HCT116 (cell line): ENCODE measurements at regions not wholly inside any gene's neighbourhood (a gene's known extent, or its start where the extent isn't known, plus 50 kb on each side); places are given as distances from the start of the nearest gene placed in this dataset.

Source experiments
- ATAC-seq: fragments of 200-7000 bp; cut with Tn5 transposase; 2 replicates; pipeline ENCODE4 v1.9.1; 2020; ENCODE audit warnings: mild to moderate bottlenecking, moderate library complexity
- BruUV-seq: library from RNA; stranded (reverse); fragments of 400-500 nt; replicated peaks from 2 replicates; lab custom pipeline; 2021; lab: Mats Ljungman, UMichigan
- CTCF ChIA-PET: fragments of 300-600 bp; sonication (Branson Sonifier 250); formaldehyde crosslinking; loops from one replicate; lab custom pipeline; 2021; ENCODE audit warnings: antibody characterized with exemption; lab: Charles Lee
- POLR2A ChIA-PET: fragments of 300-600, 350-600 bp; sonication (Branson Sonifier 250); formaldehyde crosslinking; loops from one replicate; lab custom pipeline; 2021; ENCODE audit warnings: antibody characterized with exemption; lab: Charles Lee
- RAD21 ChIA-PET, 2 experiments: fragments of 300-600 bp; sonication (Branson Sonifier 250); formaldehyde crosslinking; loops; one replicate each; lab custom pipeline; 2023; ENCODE audit warnings: low total read pairs in 2 of 2; ENCODE audit not compliant: uncharacterized antibody in 2 of 2, unreplicated experiment in 2 of 2, low non-redundant PET in 1 of 2; lab: Charles Lee
- DNase-seq: peaks from one replicate; pipeline ENCODE4 v3.0.0-alpha.2; 2010; ENCODE audit warnings: low read depth, low spot score
- H2AFZ ChIP-seq: fragments of 200-600 bp; shearing (Covaris generic), sonication (generic); 2 replicates; pipeline ENCODE4 v1.6.1; 2017; ENCODE audit warnings: low read depth, mixed run types, mixed read lengths, antibody characterized with exemption, low read length; ENCODE audit not compliant: poor library complexity, severe bottlenecking
- H3K27ac ChIP-seq: 2 replicates; pipeline ENCODE4 v1.5.1; 2012; ENCODE audit warnings: low read depth, low read length
- H3K27me3 ChIP-seq: fragments of 200-600 bp; sonication (generic); 2 replicates; pipeline ENCODE4 v1.6.1; 2016; ENCODE audit warnings: mixed run types, low read length, mixed read lengths; ENCODE audit not compliant: insufficient read depth
- H3K36me3 ChIP-seq, 2 experiments: fragments of 200-500 bp in 1 of 2; fragments of 200-600 bp in 1 of 2; sonication (Bioruptor generic) in 1 of 2; sonication (generic) in 1 of 2; 2 replicates each; pipeline versions ENCODE4 v1.5.1 to v1.6.1; 2014 to 2016; ENCODE audit warnings: low read length in 2 of 2, inconsistent platforms in 1 of 2, mixed read lengths in 1 of 2, mixed run types in 1 of 2; ENCODE audit not compliant: insufficient read depth in 2 of 2, control insufficient read depth in 1 of 2
- H3K4me1 ChIP-seq, 2 experiments: fragments of 200-600 bp in 1 of 2; sonication (generic) in 1 of 2; 2 replicates each; pipeline versions ENCODE4 v1.5.1 to v1.6.1; 2012 to 2017; ENCODE audit warnings: low read length in 2 of 2, inconsistent platforms in 1 of 2, mild to moderate bottlenecking in 1 of 2, mixed read lengths in 1 of 2, mixed run types in 1 of 2, moderate library complexity in 1 of 2; ENCODE audit not compliant: insufficient read depth in 2 of 2, control insufficient read depth in 1 of 2
- H3K4me2 ChIP-seq: fragments of 200-600 bp; sonication (generic); 2 replicates; pipeline ENCODE4 v1.6.1; 2017; ENCODE audit warnings: mixed run types, low read length, mixed read lengths
- H3K4me3 ChIP-seq, 2 experiments: fragments of 200-600 bp in 1 of 2; sonication (generic) in 1 of 2; replicated peaks in 1 of 2; 2 replicates each; pipeline ENCODE4 v1.5.1; 2011 to 2016; ENCODE audit warnings: low read length in 2 of 2, control low read depth in 1 of 2, low read depth in 1 of 2, mild to moderate bottlenecking in 1 of 2, mixed read lengths in 1 of 2, mixed run types in 1 of 2
- H3K79me2 ChIP-seq: fragments of 200-600 bp; sonication (generic); 2 replicates; pipeline ENCODE4 v1.6.1; 2017; ENCODE audit warnings: mild to moderate bottlenecking, mixed run types, low read length, moderate library complexity, mixed read lengths; ENCODE audit not compliant: insufficient read depth
- H3K9ac ChIP-seq: fragments of 200-600 bp; sonication (generic); 2 replicates; pipeline ENCODE4 v1.6.1; 2016; ENCODE audit warnings: low read length, mixed read lengths
- H3K9me2 ChIP-seq: fragments of 200-600 bp; sonication (generic), shearing (Covaris generic); 2 replicates; pipeline ENCODE4 v1.6.1; 2017; ENCODE audit warnings: mixed run types, mild to moderate bottlenecking, moderate library complexity; ENCODE audit not compliant: insufficient read depth
- H3K9me3 ChIP-seq, 2 experiments: fragments of 200-500 bp in 1 of 2; fragments of 200-600 bp in 1 of 2; sonication (Bioruptor generic) in 1 of 2; sonication (generic) in 1 of 2; 2 replicates each; pipeline ENCODE4 v1.6.1; 2014 to 2017; ENCODE audit warnings: low read length in 2 of 2, mixed read lengths in 2 of 2, inconsistent platforms in 1 of 2, low read depth in 1 of 2, mild to moderate bottlenecking in 1 of 2, mixed run types in 1 of 2, moderate library complexity in 1 of 2; ENCODE audit not compliant: control insufficient read depth in 1 of 2, insufficient read depth in 1 of 2
- H4K20me1 ChIP-seq: fragments of 200-600 bp; sonication (generic), shearing (Covaris generic); 2 replicates; pipeline ENCODE4 v1.6.1; 2017; ENCODE audit warnings: mixed run types, mild to moderate bottlenecking, moderate library complexity; ENCODE audit not compliant: insufficient read depth
- CEBPB ChIP-seq: IDR thresholded peaks from 2 replicates; pipeline ENCODE4 v1.6.1; 2012; ENCODE audit warnings: low read depth
- EGR1 ChIP-seq: IDR thresholded peaks from 2 replicates; pipeline ENCODE4 v1.6.1; 2012; ENCODE audit warnings: low read depth
- EZH2 ChIP-seq: fragments of 200-600 bp; sonication (generic); IDR thresholded peaks from 2 replicates; pipeline ENCODE4 v1.6.1; 2017; ENCODE audit warnings: antibody characterized with exemption, mixed run types
- JUND ChIP-seq: IDR thresholded peaks from 2 replicates; pipeline ENCODE4 v1.6.1; 2012
- POLR2A ChIP-seq: IDR thresholded peaks from 2 replicates; pipeline ENCODE4 v1.7.0; 2011; ENCODE audit warnings: borderline replicate concordance; ENCODE audit not compliant: insufficient read depth, insufficient read length; ENCODE audit errors: extremely low read depth
- POLR2AphosphoS5 ChIP-seq: IDR thresholded peaks from 2 replicates; pipeline ENCODE4 v1.6.1; 2011; ENCODE audit warnings: mild to moderate bottlenecking, low read depth, low read length, moderate library complexity
- RAD21 ChIP-seq: IDR thresholded peaks from 2 replicates; pipeline ENCODE4 v1.6.1; 2012; ENCODE audit warnings: low read depth, mild to moderate bottlenecking
- SIN3A ChIP-seq: IDR thresholded peaks from 2 replicates; pipeline ENCODE4 v1.6.1; 2012; ENCODE audit warnings: low read depth
- YY1 ChIP-seq: IDR thresholded peaks from 2 replicates; pipeline ENCODE4 v1.6.1; 2011; ENCODE audit warnings: low read length, low read depth, moderate library complexity, mild to moderate bottlenecking; ENCODE audit not compliant: insufficient replicate concordance; ENCODE audit errors: extremely low read depth
- ZNF274 ChIP-seq: fragments of 200-500 bp; sonication (Bioruptor generic); IDR thresholded peaks from 2 replicates; pipeline ENCODE4 v1.6.1; 2014; ENCODE audit warnings: mild to moderate bottlenecking, low read depth, low read length, inconsistent platforms
- intact Hi-C: fragments of 100-400 bp; cut with micrococcal nuclease; formaldehyde crosslinking; loops from 2 replicates; pipeline ENCODE4 v1.10.0; 2022

DNA sequence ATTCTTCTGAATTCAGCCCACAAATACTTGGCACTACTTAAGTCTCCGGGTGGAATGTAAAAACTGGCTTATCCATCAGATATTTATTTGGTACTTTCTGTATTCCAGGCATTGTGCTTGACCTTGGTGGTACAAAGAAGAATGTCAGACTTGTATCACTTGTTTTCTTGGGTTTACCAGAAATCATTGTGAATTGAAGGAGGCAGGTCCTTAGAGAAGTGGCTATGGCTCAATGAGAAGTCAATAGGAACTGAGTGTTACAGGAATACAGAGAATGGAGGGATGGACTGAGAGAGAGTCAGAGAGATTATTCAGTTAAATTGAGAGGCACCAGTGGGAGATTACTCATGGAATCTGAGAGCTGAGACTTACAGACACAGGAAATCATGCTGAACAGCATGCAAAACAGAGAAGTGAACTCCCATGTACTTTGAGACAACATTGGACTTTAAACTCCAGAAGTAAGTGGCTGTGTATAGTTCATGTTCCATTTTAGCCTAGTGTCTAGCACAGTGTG, 704.1 kb downstream of the CDH11 start:
- Histone ChIP-seq H3K4me2 (no peak overlapping the region), H3K4me1 (no peaks in the 10 kb centered on the region), H3K9me3 (peaks cover 8 to 32% of the 10 kb centered on the region in 2 experiments; a peak in 2 of 4 replicates), H3K9me2 (no peaks in the 10 kb centered on the region), H2AFZ (no peak overlapping the region), H4K20me1 (no peaks in the 10 kb centered on the region), H3K4me3 (no peak overlapping the region), H3K27ac (no peak overlapping the region), H3K27me3 (no peaks in the 10 kb centered on the region), H3K79me2 (no peaks in the 10 kb centered on the region), H3K9ac (no peak overlapping the region), H3K36me3 (no peaks in the 10 kb centered on the region)
- no peak for ATAC-seq
- ChIA-PET POLR2A (no interaction called here), RAD21 (no interaction called here), CTCF (no interaction called here)
- intact Hi-C loops = no loop called here
- no peak for TF ChIP-seq CEBPB
- no peak for DNase-seq
- BruUV-seq = no TSS peak

GRCh38 chr16:64416216-64417005, 705.5 kb downstream of the CDH11 start:
- intact Hi-C loops = no loop called here
- ChIA-PET RAD21 (no interaction called here), POLR2A (no interaction called here), CTCF (no interaction called here)
- no peak for TF ChIP-seq POLR2AphosphoS5
- TF ChIP-seq EZH2 = no peak
- TF ChIP-seq EGR1 = no peak
- TF ChIP-seq CEBPB = no peak
- no peak for TF ChIP-seq SIN3A
- TF ChIP-seq ZNF274 = no peak
- no peak for TF ChIP-seq POLR2A
- TF ChIP-seq YY1 = no peak
- TF ChIP-seq RAD21 = no peak
- TF ChIP-seq JUND = no peak
- H3K4me1 ChIP-seq = no peaks in the 10 kb centered on the region
- H3K79me2 ChIP-seq = no peaks in the 10 kb centered on the region
- H3K4me2 ChIP-seq = no peak overlapping the region
- no peaks in the 10 kb centered on the region for H3K27me3 ChIP-seq
- no peaks in the 10 kb centered on the region for H3K9me2 ChIP-seq
- no peaks in the 10 kb centered on the region for H3K36me3 ChIP-seq
- no peaks in the 10 kb centered on the region for H4K20me1 ChIP-seq
- no peak overlapping the region for H3K9ac ChIP-seq
- BruUV-seq = no TSS peak
- H3K9me3 ChIP-seq = peaks cover 8 to 30% of the 10 kb centered on the region in 2 experiments; a peak in 2 of 4 replicates
- no peak overlapping the region for H3K4me3 ChIP-seq
- no peak overlapping the region for H2AFZ ChIP-seq
- H3K27ac ChIP-seq = no peak overlapping the region
- DNase-seq (no peak), ATAC-seq (no peak)
